NCI-H69 (cell line): ENCODE measurements at regions not wholly inside any gene's neighbourhood (a gene's known extent, or its start where the extent isn't known, plus 50 kb on each side); places are given as distances from the start of the nearest gene placed in this dataset.
"Not testable (repeated sequence)": the region's sequence is repeated elsewhere in the genome, so short reads cannot be mapped to it uniquely, and the experiment has no call there.

Experiments used
- DNase-seq: peaks from one replicate; lab custom pipeline; 2025; lab: John Stamatoyannopoulos, UW

GRCh38 chr7:36037121-36037662, 115.9 kb upstream of the EEPD1 start:
- DNase-seq: peak; percentile 84

- DNase-seq: no peak
Measured at GRCh38 chr7:36038063-36038721, 114.9 kb upstream of the EEPD1 start.

GRCh38 chr7:36039243-36039642, 113.8 kb upstream of the EEPD1 start:
- no peak for DNase-seq

GRCh38 chr7:36039671-36040070, 113.4 kb upstream of the EEPD1 start:
- no peak for DNase-seq

GRCh38 chr7:36040679-36041078, 112.4 kb upstream of the EEPD1 start:
- no peak for DNase-seq

DNA sequence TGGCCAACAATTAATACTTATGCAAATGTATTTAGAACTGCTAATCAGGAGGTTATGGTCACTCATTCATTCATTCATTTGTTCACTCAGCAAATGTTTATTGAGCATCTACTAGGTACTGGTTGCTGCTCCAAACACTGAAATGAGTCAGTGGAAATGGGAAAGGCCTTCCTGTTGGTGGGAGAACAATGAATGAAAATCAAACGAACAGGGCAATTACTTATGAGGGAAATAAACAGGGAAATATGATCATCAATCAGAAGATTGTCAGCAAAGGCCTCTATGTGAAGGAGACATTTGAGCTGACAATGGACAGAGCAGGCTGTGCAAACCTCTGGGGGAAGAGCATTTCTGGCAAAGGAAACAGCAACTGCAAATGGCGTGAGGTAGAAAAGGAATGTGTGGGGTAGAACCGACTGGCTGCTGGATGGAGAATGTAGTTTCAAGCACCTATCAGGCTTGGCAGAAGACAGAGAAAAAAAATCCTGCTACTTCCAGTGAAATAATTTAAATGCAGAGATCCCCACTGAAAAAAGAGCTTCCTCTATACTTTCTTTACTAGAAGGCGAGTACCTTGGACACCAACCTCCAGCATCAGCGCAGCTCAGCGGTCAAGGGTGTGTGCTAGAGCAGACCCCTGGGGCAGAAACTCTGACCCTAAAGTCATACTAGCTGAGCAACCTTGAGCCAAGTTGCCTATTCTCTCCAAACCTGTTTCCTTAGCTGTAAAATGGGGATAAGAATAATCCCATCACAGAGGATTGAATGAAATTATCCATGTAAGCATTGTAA, 108.8 kb upstream of the EEPD1 start:
- DNase-seq: peak; percentile 36

- no peak for DNase-seq
Measured at GRCh38 chr7:36045326-36045725, 107.7 kb upstream of the EEPD1 start.

- DNase-seq: peak; percentile 84
Measured at GRCh38 chr7:36045830-36046341, 107.2 kb upstream of the EEPD1 start.

- DNase-seq: peak; percentile 42
Measured at GRCh38 chr7:36047091-36047658, 105.9 kb upstream of the EEPD1 start.

DNA sequence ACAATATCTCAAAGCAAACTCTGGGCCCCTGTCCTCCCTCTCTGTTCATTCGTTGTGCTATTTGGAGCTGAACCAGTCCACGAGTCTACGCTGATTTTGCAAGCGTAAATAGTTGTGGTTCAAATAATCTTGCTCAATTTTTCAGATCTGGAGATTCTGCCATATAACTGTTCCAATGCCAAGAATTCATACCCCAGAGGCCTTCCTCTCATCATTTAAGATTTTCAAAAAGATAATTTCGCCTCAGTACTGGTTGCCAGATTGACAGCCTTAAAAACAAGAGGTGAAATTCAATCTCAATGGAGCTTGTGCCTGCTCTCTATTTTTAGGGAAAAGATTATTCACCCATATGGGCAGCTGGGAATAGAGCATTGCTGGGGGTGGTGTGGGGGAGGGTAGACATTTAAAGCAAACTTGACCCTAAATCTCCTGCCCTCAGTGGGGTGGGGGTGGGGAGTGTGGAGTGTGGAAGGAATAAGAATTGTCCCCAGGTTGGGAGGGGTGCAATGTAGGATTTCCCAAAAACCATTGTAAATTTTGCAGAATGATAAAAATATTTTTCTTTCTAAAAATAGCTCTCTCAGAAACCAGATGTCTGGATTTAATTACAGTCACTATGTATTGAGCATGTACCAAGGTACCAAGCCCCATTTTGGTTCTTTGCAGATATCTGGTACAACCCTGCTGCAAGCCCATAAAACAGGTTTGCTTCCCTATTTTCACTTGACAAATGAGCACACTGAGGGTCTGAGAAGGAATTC, 104.7 kb upstream of the EEPD1 start:
- DNase-seq: peak; percentile 72

DNA sequence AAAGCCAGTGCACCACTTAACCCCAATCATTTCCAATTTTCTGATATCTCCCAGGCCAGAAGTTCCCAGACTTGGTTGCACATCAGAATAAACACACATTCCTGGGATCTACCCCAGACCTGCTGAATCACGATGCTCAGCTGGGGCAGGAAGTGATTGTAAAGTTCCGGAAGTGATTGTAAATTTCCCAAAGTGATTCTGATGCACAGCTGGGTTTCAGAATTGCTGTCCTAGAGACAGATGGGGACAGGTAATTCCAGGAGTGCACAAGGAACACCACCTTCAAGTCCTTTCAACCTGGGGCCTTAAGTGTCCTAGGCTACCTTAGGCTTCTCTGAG, 104.2 kb upstream of the EEPD1 start:
- peak; percentile 13 for DNase-seq

DNA sequence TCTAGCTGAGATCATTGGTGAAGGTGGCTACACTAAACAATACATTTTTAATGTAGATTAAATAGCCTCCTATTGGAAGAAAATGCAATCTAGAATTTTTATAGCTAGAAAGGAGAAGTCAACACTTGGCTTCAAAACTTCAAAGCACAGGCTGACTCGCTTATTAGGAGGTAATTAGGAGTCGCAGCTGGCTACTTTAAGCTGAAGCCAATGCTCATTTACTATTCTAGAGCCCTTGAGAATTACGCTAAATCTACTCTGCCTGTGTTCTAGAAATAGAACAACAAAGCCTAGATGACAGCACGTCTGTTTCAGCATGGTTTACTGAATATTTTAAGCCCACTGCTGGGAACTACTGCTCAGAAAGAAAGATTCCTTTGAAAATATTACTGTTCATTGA, 101.6 kb upstream of the EEPD1 start:
- peak; percentile 47 for DNase-seq

GRCh38 chr7:36053589-36053988, 99.5 kb upstream of the EEPD1 start:
- no peak for DNase-seq

DNA sequence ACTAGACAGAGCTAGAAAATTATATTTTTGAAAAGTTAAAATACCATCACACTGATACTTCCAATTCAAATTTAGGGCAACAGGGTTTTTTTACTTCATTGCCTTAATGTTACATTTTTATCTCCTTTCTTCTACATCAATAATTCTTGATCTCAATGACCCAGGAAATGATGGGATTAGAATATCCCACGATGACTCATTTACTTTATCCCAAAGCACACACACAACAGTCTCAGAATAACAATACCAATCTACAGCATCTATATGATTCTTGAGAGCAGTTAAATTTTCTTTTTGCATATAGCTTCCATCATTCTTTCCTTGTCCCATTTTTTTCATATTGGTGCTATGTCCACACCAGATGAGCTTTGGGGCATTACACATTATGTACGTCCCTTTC, 98.4 kb upstream of the EEPD1 start:
- DNase-seq: no peak

DNA sequence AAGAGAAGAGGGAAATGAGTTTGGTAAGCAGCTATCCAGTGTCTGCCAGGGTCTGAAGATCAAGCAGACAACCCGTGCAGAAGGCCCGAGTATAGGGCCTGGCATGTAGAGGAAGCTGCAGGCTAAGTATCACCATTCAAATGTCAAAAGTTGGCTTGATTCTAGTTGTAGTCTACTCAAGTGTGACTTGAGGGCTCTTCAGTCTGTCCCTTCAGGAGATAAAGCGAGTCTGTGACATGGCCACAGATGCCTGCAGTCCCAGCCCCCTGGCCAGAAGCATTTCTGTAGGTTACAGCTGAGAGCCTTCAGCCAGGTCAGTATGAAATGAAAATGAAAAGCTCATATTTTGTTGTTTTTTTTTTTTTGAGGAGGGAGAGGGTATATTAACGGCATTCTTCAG, 97.8 kb upstream of the EEPD1 start:
- no peak for DNase-seq

DNA sequence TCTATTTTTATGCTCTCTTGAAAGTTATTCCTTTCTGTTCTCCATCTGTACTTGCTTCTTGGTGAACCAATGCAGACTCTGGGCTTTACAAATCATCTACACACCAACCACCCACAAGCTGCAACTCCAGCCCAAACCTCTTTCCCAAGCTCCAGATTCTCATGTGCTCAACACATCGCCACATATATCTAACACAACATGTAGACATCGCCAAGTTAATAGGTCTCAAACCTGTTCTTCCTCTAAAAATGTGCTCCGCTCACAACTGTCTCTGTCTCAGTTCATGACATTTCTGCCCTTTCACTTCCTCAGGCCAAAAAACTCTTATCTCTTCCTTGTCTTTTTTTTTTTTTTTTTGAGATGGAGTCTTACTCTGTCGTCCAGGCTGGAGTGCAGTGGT, 95.7 kb upstream of the EEPD1 start:
- DNase-seq: no peak

DNA sequence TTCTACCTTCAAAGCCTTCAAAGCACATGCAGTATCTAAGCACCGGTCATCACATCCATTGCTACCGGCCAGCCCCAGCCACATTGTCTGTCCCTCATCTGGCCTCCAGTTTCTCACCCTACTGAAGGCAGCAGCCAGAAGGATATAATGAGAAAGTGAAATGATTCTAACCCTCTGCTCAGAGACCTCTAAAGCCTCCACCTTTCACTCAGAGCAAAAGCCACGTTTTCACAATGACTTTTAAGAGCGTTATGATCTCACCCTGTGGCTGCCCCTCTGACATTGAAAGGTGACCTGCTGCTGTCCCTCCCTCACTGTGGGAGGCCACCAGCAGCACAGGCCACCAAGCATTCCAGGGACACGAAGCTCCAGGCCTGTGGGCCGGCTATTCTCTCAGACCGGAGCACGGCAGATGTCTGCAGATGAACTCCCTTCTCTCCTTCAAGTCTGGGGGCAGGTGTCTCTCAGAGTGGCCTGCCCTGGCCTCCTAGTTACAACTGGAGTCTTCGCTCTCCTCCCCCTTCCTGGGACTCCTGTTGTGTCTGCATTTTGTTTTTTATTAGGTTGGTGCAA, 94.9 kb upstream of the EEPD1 start:
- DNase-seq: no peak

DNA sequence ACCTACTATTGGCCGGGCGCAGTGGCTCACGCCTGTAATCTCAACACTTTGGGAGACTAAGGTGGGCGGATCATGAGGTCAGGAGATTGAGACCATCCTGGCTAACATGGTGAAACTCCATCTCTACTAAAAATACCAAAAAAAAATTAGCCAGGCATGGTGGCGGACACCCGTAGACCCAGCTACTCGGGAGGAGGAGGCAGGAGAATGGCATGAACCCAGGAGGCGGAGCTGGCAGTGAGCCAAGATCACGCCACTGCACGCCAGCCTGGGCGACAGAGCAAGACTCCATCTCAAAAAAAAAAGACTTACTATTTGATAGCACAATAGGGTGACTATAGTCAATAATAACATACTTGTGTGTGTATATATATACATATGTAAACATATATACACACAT, 92.7 kb upstream of the EEPD1 start:
- DNase-seq: not testable (repeated sequence)

DNA sequence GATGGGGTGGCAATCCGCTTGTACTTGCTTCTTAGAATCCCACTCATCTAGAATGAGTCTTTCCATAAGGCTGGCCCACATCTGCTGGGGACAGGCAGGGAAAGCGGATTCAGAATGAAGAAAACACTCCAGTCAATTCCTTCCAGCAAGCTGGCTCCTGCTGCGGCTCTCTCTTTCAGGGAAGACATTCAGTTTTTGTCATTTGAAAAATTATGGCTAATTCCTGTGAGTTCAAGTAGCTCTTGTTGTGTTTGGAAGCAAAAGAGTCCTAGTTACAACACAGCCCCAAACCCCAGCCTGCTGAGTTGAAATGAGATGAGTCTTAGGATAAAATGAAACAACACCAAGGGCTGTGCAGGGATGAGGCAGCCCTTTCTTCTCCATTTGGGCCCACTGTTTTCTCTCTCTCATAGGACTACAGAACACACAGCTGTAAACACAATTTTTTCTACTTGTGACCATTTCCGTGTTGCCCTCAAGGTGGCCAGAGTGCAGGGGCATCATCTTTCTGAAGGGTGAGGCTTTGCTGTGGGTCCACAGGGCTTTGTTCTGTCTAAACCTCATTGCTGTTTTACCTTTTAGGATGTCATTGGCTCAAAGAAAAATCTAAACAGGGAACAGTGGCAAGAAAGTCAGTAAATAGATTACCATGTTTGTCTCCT, 90.8 kb upstream of the EEPD1 start:
- DNase-seq: no peak

DNA sequence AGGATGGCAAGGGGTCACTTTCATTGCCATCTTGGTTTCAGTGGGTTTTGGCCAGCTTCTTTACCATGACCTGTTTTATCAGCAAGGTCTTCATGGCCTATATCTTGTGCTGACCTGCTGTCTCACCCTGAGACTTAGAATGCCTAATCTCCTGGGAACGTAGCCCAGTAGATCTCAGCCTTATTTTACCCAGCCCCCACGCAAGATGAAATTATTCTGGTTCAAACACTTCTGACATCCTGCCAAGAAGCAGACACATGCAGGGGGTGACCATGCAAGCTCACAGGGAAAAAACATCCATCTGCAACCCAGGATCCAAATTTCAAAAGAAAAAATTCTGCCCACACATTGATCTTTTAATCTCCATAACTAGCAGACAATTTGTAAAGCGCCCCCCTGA, 88.4 kb upstream of the EEPD1 start:
- DNase-seq: no peak
